SK-N-MC (cell line): ENCODE measurements at regions not wholly inside any gene's neighbourhood (a gene's known extent, or its start where the extent isn't known, plus 50 kb on each side); places are given as distances from the start of the nearest gene placed in this dataset.

Experiments used
- DNase-seq: peaks from one replicate; pipeline ENCODE4 v3.0.0-alpha.2; 2011; ENCODE audit warnings: low read depth, low spot score
- H3K27ac ChIP-seq: fragments of 200-600 bp; sonication (generic); 2 replicates; pipeline ENCODE4 v1.5.1; 2016; ENCODE audit warnings: mixed run types
- H3K36me3 ChIP-seq: fragments of 200-600 bp; sonication (generic); 2 replicates; pipeline ENCODE4 v1.6.1; 2017; ENCODE audit warnings: antibody characterized with exemption, low read length, mixed read lengths; ENCODE audit not compliant: insufficient read depth
- H3K4me3 ChIP-seq: fragments of 200-600 bp; sonication (generic); 2 replicates; pipeline ENCODE4 v1.5.1; 2016
- H3K9ac ChIP-seq: fragments of 200-600 bp; sonication (generic); 2 replicates; pipeline ENCODE4 v1.8.0; 2017; ENCODE audit warnings: mixed run types, mixed read lengths; ENCODE audit not compliant: insufficient read length
- H3K9me3 ChIP-seq: fragments of 200-600 bp; sonication (generic); 2 replicates; pipeline ENCODE4 v1.6.1; 2017; ENCODE audit warnings: low read depth, mild to moderate bottlenecking, antibody characterized with exemption, low read length, moderate library complexity, mixed read lengths
- EZH2 ChIP-seq: fragments of 200-600 bp; sonication (generic); IDR thresholded peaks from one replicate; pipeline ENCODE4 v1.6.1; 2017; ENCODE audit warnings: antibody characterized with exemption
- FOXP2 ChIP-seq: optimal IDR thresholded peaks from 2 replicates; pipeline ENCODE3; 2011; ENCODE audit warnings: mild to moderate bottlenecking, moderate library complexity; ENCODE audit not compliant: insufficient read depth; ENCODE audit errors: extremely low read length, control extremely low read depth
- POLR2AphosphoS5 ChIP-seq: IDR thresholded peaks from 2 replicates; pipeline ENCODE4 v1.6.1; 2012; ENCODE audit warnings: mild to moderate bottlenecking, low read depth, low read length, borderline replicate concordance

- TF ChIP-seq FOXP2 (no peak), POLR2AphosphoS5 (no peak), EZH2 (no peak)
Measured at GRCh38 chr2:239886781-239887180, 138.4 kb downstream of the NDUFA10 start.

GRCh38 chr2:239884875-239885274, 140.3 kb downstream of the NDUFA10 start:
- DNase-seq = no peak
- H3K9me3 ChIP-seq = peaks cover 11% of the 10 kb centered on the region
- no peak overlapping the region for H3K27ac ChIP-seq
- no peak overlapping the region for H3K9ac ChIP-seq
- H3K36me3 ChIP-seq = no peaks in the 10 kb centered on the region
- no peak for TF ChIP-seq POLR2AphosphoS5
- H3K4me3 ChIP-seq = no peak overlapping the region

More at GRCh38 chr2:239886781-239887180, 138.4 kb downstream of the NDUFA10 start:
- no peak overlapping the region for H3K9ac ChIP-seq
- no peak for DNase-seq
- H3K36me3 ChIP-seq = no peaks in the 10 kb centered on the region
- H3K27ac ChIP-seq = no peak overlapping the region
- no peak overlapping the region for H3K4me3 ChIP-seq
- H3K9me3 ChIP-seq = peaks cover 11% of the 10 kb centered on the region

GRCh38 chr2:239884051-239884405, 141.1 kb downstream of the NDUFA10 start:
- TF ChIP-seq POLR2AphosphoS5 (no peak), FOXP2 (no peak), EZH2 (no peak)
- Histone ChIP-seq H3K36me3 (no peaks in the 10 kb centered on the region), H3K27ac (no peak overlapping the region), H3K9me3 (peaks cover 11% of the 10 kb centered on the region), H3K4me3 (no peak overlapping the region), H3K9ac (no peak overlapping the region)
- DNase-seq = no peak

GRCh38 chr2:239883326-239884050, 141.7 kb downstream of the NDUFA10 start:
- Histone ChIP-seq H3K9ac (no peak overlapping the region), H3K4me3 (no peak overlapping the region), H3K27ac (no peak overlapping the region), H3K36me3 (no peaks in the 10 kb centered on the region), H3K9me3 (peaks cover 11% of the 10 kb centered on the region)
- TF ChIP-seq POLR2AphosphoS5 (no peak), EZH2 (no peak), FOXP2 (no peak)
- DNase-seq = no peak

- DNase-seq = no peak
- peaks cover 11% of the 10 kb centered on the region for H3K9me3 ChIP-seq
- no peaks in the 10 kb centered on the region for H3K36me3 ChIP-seq
- TF ChIP-seq EZH2 (no peak), POLR2AphosphoS5 (no peak), FOXP2 (no peak)
- H3K4me3 ChIP-seq = no peak overlapping the region
- H3K9ac ChIP-seq = no peak overlapping the region
- H3K27ac ChIP-seq = no peak overlapping the region
Measured at GRCh38 chr2:239882781-239883180, 142.4 kb downstream of the NDUFA10 start.

- H3K4me3 ChIP-seq = no peak overlapping the region
- no peak for DNase-seq
- TF ChIP-seq FOXP2 (no peak), EZH2 (no peak), POLR2AphosphoS5 (no peak)
- H3K36me3 ChIP-seq = no peaks in the 10 kb centered on the region
- H3K9me3 ChIP-seq = peaks cover 11% of the 10 kb centered on the region
- H3K9ac ChIP-seq = no peak overlapping the region
- no peak overlapping the region for H3K27ac ChIP-seq
Measured at GRCh38 chr2:239882331-239882732, 142.8 kb downstream of the NDUFA10 start.

GRCh38 chr2:239881561-239882320, 143.4 kb downstream of the NDUFA10 start:
- peaks cover 11% of the 10 kb centered on the region for H3K9me3 ChIP-seq
- no peak overlapping the region for H3K9ac ChIP-seq
- H3K27ac ChIP-seq = no peak overlapping the region
- no peak overlapping the region for H3K4me3 ChIP-seq
- no peaks in the 10 kb centered on the region for H3K36me3 ChIP-seq
- TF ChIP-seq EZH2 = no peak
- TF ChIP-seq FOXP2 = no peak
- no peak for TF ChIP-seq POLR2AphosphoS5
- DNase-seq = no peak

GRCh38 chr2:239881031-239881471, 144.1 kb downstream of the NDUFA10 start:
- H3K9ac ChIP-seq = no peak overlapping the region
- H3K36me3 ChIP-seq = no peaks in the 10 kb centered on the region
- no peak overlapping the region for H3K27ac ChIP-seq
- DNase-seq = no peak
- peaks cover 11% of the 10 kb centered on the region for H3K9me3 ChIP-seq
- TF ChIP-seq FOXP2 (no peak), EZH2 (no peak), POLR2AphosphoS5 (no peak)
- H3K4me3 ChIP-seq = no peak overlapping the region

GRCh38 chr2:239880396-239880795, 144.7 kb downstream of the NDUFA10 start:
- no peak for DNase-seq
- Histone ChIP-seq H3K9ac (no peak overlapping the region), H3K9me3 (peaks cover 8% of the 10 kb centered on the region), H3K27ac (no peak overlapping the region), H3K4me3 (no peak overlapping the region), H3K36me3 (no peaks in the 10 kb centered on the region)
- no peak for TF ChIP-seq FOXP2
- TF ChIP-seq EZH2 = no peak
- no peak for TF ChIP-seq POLR2AphosphoS5
